ENCODE measurements at regions not wholly inside any gene's neighbourhood (a gene's known extent, or its start where the extent isn't known, plus 50 kb on each side); places are given as distances from the start of the nearest gene placed in this dataset.

DNA sequence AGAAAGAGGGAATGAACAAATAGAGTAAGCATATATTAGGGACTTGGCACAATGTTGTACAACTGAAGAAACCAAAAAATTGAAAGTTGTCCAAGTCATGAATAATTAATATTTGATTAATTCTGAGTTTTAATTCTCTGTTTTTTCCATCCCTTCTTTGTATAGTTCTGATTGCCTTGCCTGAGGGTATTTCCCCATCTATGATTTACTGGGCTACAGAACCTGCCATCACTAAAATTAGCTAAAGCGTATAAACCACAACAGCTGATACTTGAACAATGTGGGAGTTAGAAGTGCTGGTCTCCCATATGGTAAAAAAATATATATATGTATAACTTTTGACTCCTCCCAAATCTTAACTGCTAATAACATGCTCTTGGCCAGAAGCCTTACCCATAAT, 1253.5 kb upstream of the CDH6 start:
- H3K27ac Mint-ChIP-seq = no peak overlapping the region
- ATAC-seq (no peak), DNase-seq (no peak)
- no peaks in the 10 kb centered on the region for H3K4me1 Mint-ChIP-seq
- no peaks in the 10 kb centered on the region for H3K27me3 Mint-ChIP-seq
- POLR2A ChIA-PET = no interaction called here
- H3K36me3 Mint-ChIP-seq = no peaks in the 10 kb centered on the region
- no peak overlapping the region for H3K4me3 Mint-ChIP-seq
- peaks cover 0 to 18% (median 0%) of the 10 kb centered on the region in 9 donors for H3K9me3 Mint-ChIP-seq

DNA sequence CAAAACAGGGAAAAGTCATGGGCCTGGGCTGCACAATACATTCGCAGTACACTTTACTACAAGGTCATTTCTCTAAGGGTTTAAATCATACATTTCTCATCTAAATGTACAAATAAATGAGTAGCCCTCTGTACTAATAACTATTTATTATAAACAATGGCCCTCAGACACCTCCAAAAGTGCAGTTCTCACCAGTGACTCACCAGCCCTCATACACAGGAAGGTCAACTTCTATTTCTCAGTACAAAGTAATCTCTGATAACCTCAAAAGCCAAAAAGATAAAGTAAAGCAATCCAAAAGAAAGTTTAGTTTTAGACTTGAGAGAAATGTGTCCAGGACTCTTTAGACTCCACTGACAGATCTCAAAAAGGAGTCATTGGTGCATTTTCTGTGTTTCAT, 1258.1 kb upstream of the CDH6 start:
- H3K9me3 Mint-ChIP-seq = peaks cover 0 to 16% (median 3%) of the 10 kb centered on the region in 9 donors
- POLR2A ChIA-PET = no interaction called here
- H3K4me1 Mint-ChIP-seq = no peaks in the 10 kb centered on the region
- no peak for ATAC-seq
- no peak overlapping the region for H3K4me3 Mint-ChIP-seq
- H3K36me3 Mint-ChIP-seq = no peaks in the 10 kb centered on the region
- H3K27me3 Mint-ChIP-seq = no peaks in the 10 kb centered on the region
- DNase-seq = no peak
- no peak overlapping the region for H3K27ac Mint-ChIP-seq

DNA sequence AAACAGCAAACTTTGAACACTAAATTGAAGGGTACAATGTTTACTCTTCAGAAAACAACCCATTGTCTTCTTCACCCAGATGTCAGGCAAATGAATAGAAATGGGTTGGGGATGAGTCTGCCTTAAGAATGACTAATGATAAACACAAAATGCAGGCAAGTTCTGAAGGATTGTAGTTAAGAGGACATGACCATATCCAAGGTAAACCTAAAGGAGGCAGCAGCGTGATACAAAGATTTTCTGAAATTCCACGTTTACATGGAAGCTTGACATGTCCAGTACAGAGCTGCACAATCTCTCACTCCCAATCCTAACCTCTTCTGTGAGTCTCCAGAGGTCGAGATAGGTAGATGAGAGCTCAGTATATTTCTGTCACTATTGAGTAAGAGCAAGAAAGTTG, 1263.2 kb upstream of the CDH6 start:
- no peak for ATAC-seq
- POLR2A ChIA-PET = no interaction called here
- DNase-seq = no peak
- no peak overlapping the region for H3K4me3 Mint-ChIP-seq
- peaks cover 0 to 13% (median 3%) of the 10 kb centered on the region in 9 donors for H3K9me3 Mint-ChIP-seq
- no peaks in the 10 kb centered on the region for H3K36me3 Mint-ChIP-seq
- H3K27me3 Mint-ChIP-seq = no peaks in the 10 kb centered on the region
- no peaks in the 10 kb centered on the region for H3K4me1 Mint-ChIP-seq
- H3K27ac Mint-ChIP-seq = no peak overlapping the region

DNA sequence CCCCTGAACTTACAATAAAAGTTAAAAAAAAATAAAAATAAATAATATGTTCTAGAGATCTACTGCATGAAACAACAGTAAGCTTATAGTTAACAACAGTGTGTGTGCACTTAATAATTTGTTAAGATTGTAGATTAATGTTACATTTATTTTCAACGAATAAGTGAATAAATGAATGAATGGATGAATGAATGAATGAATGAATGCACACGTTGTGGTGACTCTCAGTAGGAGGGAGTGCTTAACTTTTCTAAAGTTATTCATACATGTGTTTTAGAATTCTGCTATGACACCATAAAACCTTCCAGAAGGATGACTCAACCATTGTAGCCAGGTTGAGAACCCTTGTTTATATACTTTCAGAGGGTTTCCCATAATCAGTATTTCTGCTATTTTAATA, 1269.4 kb upstream of the CDH6 start:
- no peak for DNase-seq
- POLR2A ChIA-PET = no interaction called here
- no peaks in the 10 kb centered on the region for H3K27me3 Mint-ChIP-seq
- no peak overlapping the region for H3K27ac Mint-ChIP-seq
- no peak for ATAC-seq
- H3K4me1 Mint-ChIP-seq = no peaks in the 10 kb centered on the region
- no peaks in the 10 kb centered on the region for H3K36me3 Mint-ChIP-seq
- no peak overlapping the region for H3K4me3 Mint-ChIP-seq
- H3K9me3 Mint-ChIP-seq = peaks cover 0 to 21% (median 7%) of the 10 kb centered on the region in 9 donors

DNA sequence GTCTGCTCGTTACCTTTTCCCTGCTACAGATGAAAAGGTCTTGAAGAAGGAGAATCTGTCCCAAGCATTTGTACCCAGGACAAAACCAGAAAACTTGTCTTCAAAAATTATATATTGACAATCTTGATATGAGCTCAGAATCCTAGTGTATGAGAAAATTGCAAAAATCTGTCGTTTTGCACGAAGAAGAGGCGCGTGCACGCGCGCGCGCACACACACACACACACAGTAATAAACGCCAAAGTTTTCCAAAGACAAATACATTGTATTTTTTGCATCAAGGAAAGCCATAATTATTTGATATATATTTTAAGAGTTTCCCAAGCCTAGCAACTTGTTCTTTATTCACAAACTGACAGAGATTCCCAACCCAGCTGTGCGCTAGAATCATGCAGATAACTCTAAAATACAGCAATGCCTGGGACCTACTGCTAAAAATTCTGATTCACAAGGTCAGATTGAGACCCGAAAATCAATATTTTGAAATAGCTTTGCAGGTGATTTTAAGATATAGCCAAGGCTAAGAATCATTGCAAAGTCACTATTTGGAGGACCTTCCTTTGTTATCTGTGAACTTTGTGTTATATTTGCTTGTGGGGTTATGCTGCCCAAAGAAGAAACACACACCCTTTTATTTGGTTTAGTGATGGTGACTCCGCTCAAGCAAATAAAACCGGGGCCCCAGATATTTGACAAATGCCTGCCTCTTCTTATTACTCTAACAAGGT, 1287.7 kb upstream of the CDH6 start:
- ATAC-seq (no peak), DNase-seq (no peak)
- peaks cover 0 to 7% (median 0%) of the 10 kb centered on the region in 3 donors for H3K36me3 Mint-ChIP-seq
- no peak overlapping the region for H3K4me3 Mint-ChIP-seq
- no peaks in the 10 kb centered on the region for H3K4me1 Mint-ChIP-seq
- H3K27ac Mint-ChIP-seq = no peak overlapping the region
- H3K9me3 Mint-ChIP-seq = peaks cover 0 to 22% (median 11%) of the 10 kb centered on the region in 9 donors
- no peaks in the 10 kb centered on the region for H3K27me3 Mint-ChIP-seq
- POLR2A ChIA-PET = no interaction called here

DNA sequence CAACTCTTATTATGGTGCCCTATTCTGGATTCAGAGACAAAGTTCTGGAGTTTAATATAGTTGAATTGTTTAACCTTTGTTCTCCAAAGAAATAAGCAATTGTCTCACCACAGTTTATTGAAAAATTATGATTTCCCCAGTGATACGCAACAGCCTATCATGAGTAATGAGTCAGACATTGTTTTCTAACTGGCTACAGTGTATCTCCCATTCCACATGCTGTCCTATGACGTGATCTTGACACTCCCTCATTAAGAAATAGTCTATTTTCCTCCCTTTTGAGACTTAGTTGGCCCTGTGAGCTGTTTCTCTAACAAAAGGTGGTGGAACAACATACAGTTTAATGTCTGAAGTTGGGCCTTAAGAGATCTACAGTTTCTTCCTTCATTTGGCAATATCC, 1290.6 kb upstream of the CDH6 start:
- Mint-ChIP-seq H3K4me1 (no peaks in the 10 kb centered on the region), H3K9me3 (peaks cover 0 to 16% (median 10%) of the 10 kb centered on the region in 9 donors), H3K27me3 (no peaks in the 10 kb centered on the region), H3K4me3 (no peak overlapping the region), H3K27ac (no peak overlapping the region), H3K36me3 (no peaks in the 10 kb centered on the region)
- POLR2A ChIA-PET = no interaction called here
- DNase-seq (no peak), ATAC-seq (no peak)

DNA sequence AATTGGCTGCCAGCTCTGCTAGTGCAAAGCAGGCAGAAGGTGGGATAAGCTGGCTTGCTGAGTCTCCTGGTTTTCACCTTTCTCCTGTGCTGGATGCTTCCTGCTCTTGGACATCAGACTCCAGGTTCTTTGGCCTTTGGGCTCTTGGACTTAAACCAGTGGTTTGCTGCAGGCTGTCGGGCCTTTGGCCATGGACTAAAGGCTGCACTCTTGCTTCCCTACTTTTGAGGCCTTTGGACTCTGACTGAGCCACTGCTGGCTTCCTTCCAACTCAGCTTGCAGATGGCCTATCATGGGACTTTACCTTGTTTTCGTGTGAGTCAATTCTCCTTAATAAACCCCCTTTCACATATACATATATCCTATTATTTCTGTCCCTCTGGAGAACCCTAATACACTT, 1293.9 kb upstream of the CDH6 start:
- peaks cover 0 to 20% (median 10%) of the 10 kb centered on the region in 9 donors for H3K9me3 Mint-ChIP-seq
- H3K36me3 Mint-ChIP-seq = peaks cover 0 to 8% (median 0%) of the 10 kb centered on the region in 3 donors
- ATAC-seq = no peak
- H3K27ac Mint-ChIP-seq = no peak overlapping the region
- H3K4me1 Mint-ChIP-seq = no peaks in the 10 kb centered on the region
- no peaks in the 10 kb centered on the region for H3K27me3 Mint-ChIP-seq
- DNase-seq = no peak
- POLR2A ChIA-PET = no interaction called here
- no peak overlapping the region for H3K4me3 Mint-ChIP-seq

DNA sequence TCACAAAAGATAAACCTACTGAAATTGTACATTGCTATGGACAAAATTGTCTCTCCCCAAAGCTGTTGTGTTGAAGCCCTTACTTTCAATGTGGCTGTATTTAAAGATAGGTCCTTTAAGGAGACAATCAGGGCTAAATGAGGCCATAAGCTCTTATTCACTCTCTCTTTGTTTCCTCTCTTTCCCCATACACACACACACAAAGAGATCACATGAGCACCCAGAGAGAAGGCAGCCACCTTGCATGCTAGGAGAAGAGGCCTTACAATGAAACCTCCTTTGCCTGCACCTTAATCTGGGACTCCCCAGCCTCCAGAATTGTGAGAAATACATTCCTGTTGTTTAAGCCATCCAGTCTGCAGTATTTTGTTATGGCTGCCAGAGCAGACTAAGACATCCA, 1295.6 kb upstream of the CDH6 start:
- Mint-ChIP-seq H3K36me3 (peaks cover 0 to 8% (median 0%) of the 10 kb centered on the region in 3 donors), H3K4me3 (no peak overlapping the region), H3K27ac (no peak overlapping the region), H3K27me3 (no peaks in the 10 kb centered on the region), H3K4me1 (no peaks in the 10 kb centered on the region), H3K9me3 (peaks cover 2 to 19% (median 13%) of the 10 kb centered on the region in 9 donors)
- DNase-seq (no peak), ATAC-seq (no peak)
- POLR2A ChIA-PET = no interaction called here

DNA sequence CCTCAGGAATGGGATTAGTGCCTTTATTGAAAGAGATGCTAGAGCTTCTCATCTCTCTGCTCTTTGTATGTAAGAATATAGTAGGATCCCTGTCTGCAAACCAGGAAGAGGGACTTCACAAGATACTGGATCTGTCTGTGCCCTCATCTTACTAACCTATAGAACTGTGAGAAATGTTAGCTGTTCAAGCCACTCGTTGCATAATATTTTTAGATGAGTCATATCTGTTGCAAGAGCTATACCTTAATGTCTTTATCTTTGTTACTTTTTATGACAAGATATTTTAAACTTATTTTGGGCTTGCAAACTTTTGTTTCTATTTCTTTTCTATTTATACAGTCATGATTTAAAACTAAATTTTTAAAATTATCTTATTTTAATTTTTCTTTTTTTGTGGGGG, 1296.8 kb upstream of the CDH6 start:
- peaks cover 0 to 8% (median 0%) of the 10 kb centered on the region in 3 donors for H3K36me3 Mint-ChIP-seq
- ATAC-seq = no peak
- peaks cover 2 to 29% (median 11%) of the 10 kb centered on the region in 9 donors for H3K9me3 Mint-ChIP-seq
- no peak overlapping the region for H3K4me3 Mint-ChIP-seq
- no peaks in the 10 kb centered on the region for H3K4me1 Mint-ChIP-seq
- H3K27ac Mint-ChIP-seq = no peak overlapping the region
- DNase-seq = no peak
- H3K27me3 Mint-ChIP-seq = no peaks in the 10 kb centered on the region
- POLR2A ChIA-PET = no interaction called here

DNA sequence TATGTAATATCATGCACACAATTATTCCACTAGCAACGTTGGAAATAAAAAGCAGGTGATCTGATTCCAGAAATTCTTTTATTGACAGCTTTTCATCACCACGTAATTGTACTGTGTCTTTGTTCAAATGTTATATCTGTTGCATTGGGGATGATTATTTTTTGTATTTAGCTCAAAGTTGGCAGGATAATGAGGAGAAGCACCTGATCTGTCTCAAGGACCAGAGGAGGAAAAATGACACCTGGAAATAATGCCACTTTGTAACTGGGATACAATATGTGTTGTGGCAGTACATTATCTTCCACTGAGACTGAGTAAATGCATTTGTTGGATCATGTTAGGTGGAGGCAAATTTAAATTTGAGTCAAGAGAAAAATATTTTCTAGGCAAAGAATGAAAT, 1298.8 kb upstream of the CDH6 start:
- H3K27me3 Mint-ChIP-seq = no peaks in the 10 kb centered on the region
- ATAC-seq (no peak), DNase-seq (no peak)
- H3K27ac Mint-ChIP-seq = no peak overlapping the region
- peaks cover 0 to 8% (median 0%) of the 10 kb centered on the region in 3 donors for H3K36me3 Mint-ChIP-seq
- H3K9me3 Mint-ChIP-seq = peaks cover 2 to 32% (median 13%) of the 10 kb centered on the region in 9 donors
- POLR2A ChIA-PET = no interaction called here
- no peak overlapping the region for H3K4me3 Mint-ChIP-seq
- no peaks in the 10 kb centered on the region for H3K4me1 Mint-ChIP-seq

DNA sequence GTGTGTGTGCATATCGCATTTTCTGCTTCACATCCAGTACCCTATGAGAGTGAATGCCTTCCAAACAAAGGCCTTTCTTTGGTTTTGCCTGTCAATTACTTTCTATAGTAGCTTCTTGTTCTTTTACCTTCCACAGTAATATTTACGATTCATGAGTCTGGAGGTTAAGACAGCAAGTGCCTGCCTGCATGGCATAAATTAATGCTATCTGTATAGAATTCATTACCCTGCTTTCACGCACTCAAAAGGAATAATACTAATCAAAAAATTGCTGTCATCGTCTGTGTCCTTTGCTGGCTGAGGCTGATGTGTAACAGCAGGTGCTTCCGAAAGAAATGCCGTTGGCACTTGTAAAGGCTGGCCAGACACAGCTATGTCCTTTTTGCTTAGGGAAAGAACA, 1304.4 kb upstream of the CDH6 start:
- Mint-ChIP-seq H3K4me3 (no peak overlapping the region), H3K27me3 (no peaks in the 10 kb centered on the region), H3K27ac (no peak overlapping the region), H3K9me3 (peaks cover 2 to 23% (median 12%) of the 10 kb centered on the region in 9 donors), H3K4me1 (no peaks in the 10 kb centered on the region), H3K36me3 (no peaks in the 10 kb centered on the region)
- no peak for DNase-seq
- no peak for ATAC-seq
- POLR2A ChIA-PET = no interaction called here

DNA sequence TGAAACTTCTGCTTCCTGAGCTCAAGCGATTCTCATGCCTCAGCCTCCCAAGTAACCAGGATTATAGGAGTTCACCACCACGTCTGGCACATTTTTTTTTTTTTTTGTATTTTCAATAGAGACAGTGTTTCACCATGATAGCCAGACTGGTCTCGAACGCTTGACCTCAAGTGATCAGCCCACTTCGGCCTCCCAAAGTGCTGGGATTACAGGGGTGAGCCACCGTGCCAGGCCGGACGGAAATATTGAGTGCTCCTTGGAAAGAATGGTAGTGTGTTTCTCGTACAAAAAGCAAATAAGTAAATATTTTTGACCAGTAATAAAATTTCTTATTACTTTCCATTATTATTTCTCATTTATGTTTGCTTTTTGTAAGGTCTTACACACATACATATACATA, 1307.9 kb upstream of the CDH6 start:
- POLR2A ChIA-PET = no interaction called here
- H3K9me3 Mint-ChIP-seq = peaks cover 0 to 25% (median 7%) of the 10 kb centered on the region in 9 donors
- H3K4me1 Mint-ChIP-seq = no peaks in the 10 kb centered on the region
- H3K27me3 Mint-ChIP-seq = no peaks in the 10 kb centered on the region
- no peak overlapping the region for H3K27ac Mint-ChIP-seq
- DNase-seq (no peak), ATAC-seq (no peak)
- no peak overlapping the region for H3K4me3 Mint-ChIP-seq
- no peaks in the 10 kb centered on the region for H3K36me3 Mint-ChIP-seq

DNA sequence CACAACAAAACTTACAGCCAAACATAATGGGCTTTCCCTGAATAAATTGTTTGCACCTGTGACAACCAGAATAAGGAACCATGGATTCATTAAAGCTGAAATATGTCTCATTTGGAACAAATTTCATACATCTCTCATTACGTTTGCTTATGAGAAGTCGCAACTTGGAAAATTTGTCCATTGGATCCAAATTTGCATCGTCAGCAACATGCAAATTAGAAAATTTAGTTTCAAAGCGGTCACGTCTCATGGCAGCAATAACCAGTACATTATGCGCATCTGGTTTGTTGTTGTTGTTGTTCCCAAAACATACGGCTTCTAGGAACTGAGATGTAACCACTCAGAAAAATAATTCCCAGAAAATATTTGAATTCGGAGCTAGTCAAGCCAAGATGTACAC, 1311.5 kb upstream of the CDH6 start:
- DNase-seq (no peak), ATAC-seq (no peak)
- Mint-ChIP-seq H3K27ac (no peak overlapping the region), H3K4me1 (no peaks in the 10 kb centered on the region), H3K36me3 (no peaks in the 10 kb centered on the region), H3K9me3 (peaks cover 0 to 26% (median 7%) of the 10 kb centered on the region in 9 donors), H3K4me3 (no peak overlapping the region), H3K27me3 (no peaks in the 10 kb centered on the region)
- POLR2A ChIA-PET = no interaction called here

DNA sequence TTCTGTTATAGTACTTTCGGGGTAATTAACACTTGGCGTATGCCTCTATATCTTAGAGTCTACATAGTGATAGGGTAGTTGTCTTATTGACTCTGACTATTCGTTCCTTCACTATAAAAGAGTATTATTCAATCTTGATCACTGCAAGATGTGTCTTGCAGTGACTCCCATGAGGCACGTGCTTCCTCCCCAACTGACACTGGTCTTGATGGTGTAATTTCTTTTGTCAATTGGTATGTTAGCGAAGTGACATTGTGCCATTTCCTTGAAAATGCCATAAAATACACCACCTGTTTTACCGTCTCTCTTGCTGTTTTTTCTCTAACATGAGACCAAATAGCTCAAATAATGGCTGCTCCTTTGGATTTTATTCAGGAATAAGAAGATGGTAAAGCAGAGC, 1314.1 kb upstream of the CDH6 start:
- POLR2A ChIA-PET = no interaction called here
- H3K4me3 Mint-ChIP-seq = no peak overlapping the region
- no peak overlapping the region for H3K27ac Mint-ChIP-seq
- ATAC-seq (no peak), DNase-seq (no peak)
- H3K9me3 Mint-ChIP-seq = peaks cover 0 to 30% (median 5%) of the 10 kb centered on the region in 9 donors
- no peaks in the 10 kb centered on the region for H3K4me1 Mint-ChIP-seq
- no peaks in the 10 kb centered on the region for H3K36me3 Mint-ChIP-seq
- no peaks in the 10 kb centered on the region for H3K27me3 Mint-ChIP-seq

All from naive thymus-derived CD8-positive, alpha-beta T cell (primary cell).